Testis (tissue), 2 donors: ENCODE measurements at regions not wholly inside any gene's neighbourhood (a gene's known extent, or its start where the extent isn't known, plus 50 kb on each side); places are given as distances from the start of the nearest gene placed in this dataset.

ENCODE experiments used
- CTCF ChIP-seq, 3 experiments: fragments of 450-650 bp in 2 of 3; fragments of 200-600 bp in 1 of 3; sonication (generic) in 1 of 3; IDR thresholded peaks; one replicate each; pipeline ENCODE4 v1.5.1; 2016 to 2019; ENCODE audit warnings: antibody characterized with exemption in 3 of 3, mild to moderate bottlenecking in 2 of 3, moderate library complexity in 1 of 3
- POLR2A ChIP-seq: fragments of 450-650 bp; IDR thresholded peaks from one replicate; pipeline ENCODE4 v1.6.1; 2017; ENCODE audit warnings: antibody characterized with exemption, mild to moderate bottlenecking, moderate library complexity

- TF ChIP-seq CTCF (IDR thresholded peaks at IDR 0.05) = no peak
- no peak for TF ChIP-seq POLR2A
Measured at GRCh38 chr12:92221656-92222315, 76.1 kb upstream of the BTG1 start.
